Naive thymus-derived CD4-positive, alpha-beta T cell (primary cell): ENCODE measurements at regions not wholly inside any gene's neighbourhood (a gene's known extent, or its start where the extent isn't known, plus 50 kb on each side); places are given as distances from the start of the nearest gene placed in this dataset.
"Not testable (repeated sequence)": the region's sequence is repeated elsewhere in the genome, so short reads cannot be mapped to it uniquely, and the experiment has no call there.

ENCODE experiments used
- ATAC-seq: fragments of 150-1000 bp; cut with Tn5 transposase; 2 replicates; pipeline ENCODE4 v1.10.0; 2021; ENCODE audit warnings: mild to moderate bottlenecking, moderate library complexity
- CTCF ChIA-PET: fragments of 350-600 bp; sonication (Branson Sonifier 250); formaldehyde crosslinking; loops from one replicate; lab custom pipeline; 2021; ENCODE audit warnings: antibody characterized with exemption; lab: Charles Lee
- POLR2A ChIA-PET: fragments of 350-600 bp; sonication (Branson Sonifier 250); formaldehyde crosslinking; loops from one replicate; lab custom pipeline; 2021; ENCODE audit warnings: antibody characterized with exemption, inconsistent platforms; lab: Charles Lee
- DNase-seq, 9 donors: peaks; one replicate each; pipeline versions ENCODE4 v3.0.0 to v3.0.0-alpha.2; 2020 to 2022; ENCODE audit warnings: mixed read lengths in 1 of 9
- H3K27ac ChIP-seq: one replicate; pipeline ENCODE4 v1.7.0; 2013; ENCODE audit warnings: mild to moderate bottlenecking, low read depth, low read length, moderate library complexity
- H3K27me3 ChIP-seq, 2 donors: one replicate each; pipeline ENCODE4 v1.7.0; 2013; ENCODE audit warnings: low read length in 2 of 2, mild to moderate bottlenecking in 2 of 2, moderate library complexity in 2 of 2; ENCODE audit not compliant: control insufficient read depth in 2 of 2, insufficient read depth in 2 of 2
- H3K36me3 ChIP-seq, 3 experiments: 1 replicate in 2 of 3; 2 replicates in 1 of 3; pipeline ENCODE4 v1.7.0; 2013; ENCODE audit warnings: low read length in 3 of 3, mild to moderate bottlenecking in 3 of 3, moderate library complexity in 1 of 3; ENCODE audit not compliant: insufficient read depth in 3 of 3, control insufficient read depth in 2 of 3
- H3K4me1 ChIP-seq, 2 donors: one replicate each; pipeline ENCODE4 v1.7.0; 2013; ENCODE audit warnings: low read length in 2 of 2, mild to moderate bottlenecking in 2 of 2, moderate library complexity in 1 of 2; ENCODE audit not compliant: control insufficient read depth in 2 of 2, insufficient read depth in 2 of 2
- H3K4me3 ChIP-seq: 2 replicates; pipeline ENCODE4 v1.7.0; 2013; ENCODE audit warnings: mild to moderate bottlenecking, low read length
- H3K9me3 ChIP-seq, 3 experiments: 1 replicate in 2 of 3; 2 replicates in 1 of 3; pipeline ENCODE4 v1.7.0; 2013; ENCODE audit warnings: low read length in 3 of 3; ENCODE audit not compliant: control insufficient read depth in 2 of 3
- H3K27ac Mint-ChIP-seq, 9 donors: one replicate each; pipeline ENCODE4 v1.8.0; 2020 to 2022; ENCODE audit warnings: mixed read lengths in 9 of 9, mild to moderate bottlenecking in 8 of 9, moderate library complexity in 5 of 9, inconsistent platforms in 2 of 9
- H3K27me3 Mint-ChIP-seq, 5 donors: one replicate each; pipeline ENCODE4 v1.8.0; 2021 to 2022; ENCODE audit warnings: mixed read lengths in 5 of 5, mild to moderate bottlenecking in 1 of 5
- H3K36me3 Mint-ChIP-seq, 5 donors: one replicate each; pipeline ENCODE4 v1.8.0; 2020 to 2022; ENCODE audit warnings: mixed read lengths in 5 of 5, mild to moderate bottlenecking in 3 of 5, inconsistent platforms in 1 of 5
- H3K4me1 Mint-ChIP-seq, 7 donors: one replicate each; pipeline ENCODE4 v1.8.0; 2020 to 2022; ENCODE audit warnings: mixed read lengths in 7 of 7, mild to moderate bottlenecking in 3 of 7, inconsistent platforms in 1 of 7
- H3K4me3 Mint-ChIP-seq, 10 donors: one replicate each; pipeline ENCODE4 v1.8.0; 2020 to 2022; ENCODE audit warnings: mild to moderate bottlenecking in 10 of 10, mixed read lengths in 10 of 10, moderate library complexity in 6 of 10, inconsistent platforms in 2 of 10
- H3K9me3 Mint-ChIP-seq, 11 donors: one replicate each; pipeline ENCODE4 v1.8.0; 2020 to 2022; ENCODE audit warnings: mixed read lengths in 11 of 11, mild to moderate bottlenecking in 4 of 11, inconsistent platforms in 1 of 11, moderate library complexity in 1 of 11
- intact Hi-C, 2 donors: fragments of 100-400 bp; cut with micrococcal nuclease; formaldehyde crosslinking; loops; one replicate each; pipeline ENCODE4 v1.15.1; 2023

GRCh38 chr11:121870206-121871045 is 245.6 kb downstream of the BLID start:
- Mint-ChIP-seq H3K27me3 (peaks cover 0 to 5% (median 0%) of the 10 kb centered on the region in 5 donors), H3K36me3 (peaks cover 0 to 4% (median 0%) of the 10 kb centered on the region in 5 donors), H3K9me3 (peaks cover 0 to 6% (median 0%) of the 10 kb centered on the region in 11 donors), H3K27ac (no peak overlapping the region), H3K4me1 (no peaks in the 10 kb centered on the region), H3K4me3 (no peak overlapping the region)
- Histone ChIP-seq H3K27me3 (no peaks in the 10 kb centered on the region), H3K9me3 (no peaks in the 10 kb centered on the region), H3K4me3 (no peak overlapping the region), H3K4me1 (no peaks in the 10 kb centered on the region), H3K36me3 (no peaks in the 10 kb centered on the region), H3K27ac (no peak overlapping the region)
- ATAC-seq (no peak), DNase-seq (no peak)
- intact Hi-C loops: no loop called here
- ChIA-PET CTCF (no interaction called here), POLR2A (no interaction called here)

GRCh38 chr11:121869478-121869877 is 246.5 kb downstream of the BLID start:
- DNase-seq: no peak
- Histone ChIP-seq H3K27ac (no peak overlapping the region), H3K27me3 (no peaks in the 10 kb centered on the region), H3K4me1 (no peaks in the 10 kb centered on the region), H3K4me3 (no peak overlapping the region), H3K9me3 (no peaks in the 10 kb centered on the region), H3K36me3 (no peaks in the 10 kb centered on the region)
- H3K4me1 Mint-ChIP-seq: no peaks in the 10 kb centered on the region
- intact Hi-C loops: no loop called here
- CTCF ChIA-PET: no interaction called here
- no peak overlapping the region for H3K27ac Mint-ChIP-seq
- H3K36me3 Mint-ChIP-seq: peaks cover 0 to 4% (median 0%) of the 10 kb centered on the region in 5 donors
- H3K9me3 Mint-ChIP-seq: peaks cover 0 to 7% (median 0%) of the 10 kb centered on the region in 11 donors
- no peak for ATAC-seq
- POLR2A ChIA-PET: no interaction called here
- peaks cover 0 to 5% (median 0%) of the 10 kb centered on the region in 5 donors for H3K27me3 Mint-ChIP-seq
- H3K4me3 Mint-ChIP-seq: no peak overlapping the region

- no peak overlapping the region for H3K4me3 Mint-ChIP-seq
- Histone ChIP-seq H3K4me3 (no peak overlapping the region), H3K9me3 (no peaks in the 10 kb centered on the region), H3K36me3 (no peaks in the 10 kb centered on the region), H3K4me1 (no peaks in the 10 kb centered on the region), H3K27ac (no peak overlapping the region), H3K27me3 (no peaks in the 10 kb centered on the region)
- ATAC-seq (no peak), DNase-seq (no peak)
- no peak overlapping the region for H3K27ac Mint-ChIP-seq
- CTCF ChIA-PET: no interaction called here
- H3K36me3 Mint-ChIP-seq: peaks cover 0 to 4% (median 0%) of the 10 kb centered on the region in 5 donors
- peaks cover 0 to 5% (median 0%) of the 10 kb centered on the region in 5 donors for H3K27me3 Mint-ChIP-seq
- intact Hi-C loops: no loop called here
- peaks cover 0 to 15% (median 3%) of the 10 kb centered on the region in 11 donors for H3K9me3 Mint-ChIP-seq
- POLR2A ChIA-PET: no interaction called here
- H3K4me1 Mint-ChIP-seq: no peaks in the 10 kb centered on the region
Observed at GRCh38 chr11:121866754-121867153, 249.3 kb downstream of the BLID start.

GRCh38 chr11:121864660-121865059 is 251.4 kb downstream of the BLID start:
- no peak for ATAC-seq
- Histone ChIP-seq H3K36me3 (no peaks in the 10 kb centered on the region), H3K27ac (no peak overlapping the region), H3K4me1 (no peaks in the 10 kb centered on the region), H3K27me3 (no peaks in the 10 kb centered on the region), H3K9me3 (no peaks in the 10 kb centered on the region), H3K4me3 (no peak overlapping the region)
- DNase-seq: no peak
- Mint-ChIP-seq H3K27ac (no peak overlapping the region), H3K36me3 (no peaks in the 10 kb centered on the region), H3K4me3 (no peak overlapping the region), H3K4me1 (peaks cover 0 to 1% (median 0%) of the 10 kb centered on the region in 7 donors), H3K27me3 (peaks cover 0 to 3% (median 0%) of the 10 kb centered on the region in 5 donors), H3K9me3 (peaks cover 0 to 19% (median 6%) of the 10 kb centered on the region in 11 donors)
- intact Hi-C loops: no loop called here
- ChIA-PET CTCF (no interaction called here), POLR2A (no interaction called here)

- ATAC-seq: no peak
- H3K4me1 ChIP-seq: no peaks in the 10 kb centered on the region
- Mint-ChIP-seq H3K9me3 (peaks cover 0 to 19% (median 5%) of the 10 kb centered on the region in 11 donors), H3K4me3 (no peak overlapping the region), H3K27ac (no peak overlapping the region), H3K4me1 (peaks cover 0 to 1% (median 0%) of the 10 kb centered on the region in 7 donors), H3K27me3 (no peaks in the 10 kb centered on the region), H3K36me3 (no peaks in the 10 kb centered on the region)
- H3K27ac ChIP-seq: no peak overlapping the region
- intact Hi-C loops: no loop called here
- H3K27me3 ChIP-seq: no peaks in the 10 kb centered on the region
- no peak for DNase-seq
- ChIA-PET CTCF (no interaction called here), POLR2A (no interaction called here)
- no peaks in the 10 kb centered on the region for H3K36me3 ChIP-seq
- no peaks in the 10 kb centered on the region for H3K9me3 ChIP-seq
- no peak overlapping the region for H3K4me3 ChIP-seq
Observed at GRCh38 chr11:121863126-121863525, 252.9 kb downstream of the BLID start.

- not testable (repeated sequence) for H3K36me3 Mint-ChIP-seq
Observed at GRCh38 chr11:121855138-121855537, 260.9 kb downstream of the BLID start.

GRCh38 chr11:121844016-121844415 is 272.0 kb downstream of the BLID start:
- Histone ChIP-seq H3K27ac (no peak overlapping the region), H3K4me1 (no peaks in the 10 kb centered on the region), H3K4me3 (no peak overlapping the region), H3K27me3 (no peaks in the 10 kb centered on the region), H3K9me3 (no peaks in the 10 kb centered on the region), H3K36me3 (no peaks in the 10 kb centered on the region)
- intact Hi-C loops: no loop called here
- peaks cover 0 to 2% (median 0%) of the 10 kb centered on the region in 7 donors for H3K4me1 Mint-ChIP-seq
- no peak overlapping the region for H3K4me3 Mint-ChIP-seq
- ATAC-seq (no peak), DNase-seq (no peak)
- peaks cover under 1 to 29% (median 6%) of the 10 kb centered on the region in 11 donors for H3K9me3 Mint-ChIP-seq
- no peak overlapping the region for H3K27ac Mint-ChIP-seq
- POLR2A ChIA-PET: no interaction called here
- peaks cover 0 to 9% (median 5%) of the 10 kb centered on the region in 5 donors for H3K27me3 Mint-ChIP-seq
- CTCF ChIA-PET: no interaction called here
- H3K36me3 Mint-ChIP-seq: peaks cover 0 to 5% (median 0%) of the 10 kb centered on the region in 5 donors

More at GRCh38 chr11:121855138-121855537, 260.9 kb downstream of the BLID start:
- H3K4me1 Mint-ChIP-seq, POLR2A ChIA-PET, ATAC-seq, H3K27me3 ChIP-seq, H3K27ac ChIP-seq, DNase-seq, H3K27ac Mint-ChIP-seq, H3K36me3 ChIP-seq, H3K9me3 ChIP-seq, H3K4me1 ChIP-seq, H3K4me3 ChIP-seq, H3K4me3 Mint-ChIP-seq, intact Hi-C loops, CTCF ChIA-PET: not testable (repeated sequence)
- Mint-ChIP-seq H3K27me3 (peaks cover 0 to 14% (median 8%) of the 10 kb centered on the region in 5 donors), H3K9me3 (peaks cover 6 to 39% (median 12%) of the 10 kb centered on the region in 11 donors)
